B cell (primary cell): ENCODE measurements at regions not wholly inside any gene's neighbourhood (a gene's known extent, or its start where the extent isn't known, plus 50 kb on each side); places are given as distances from the start of the nearest gene placed in this dataset.
"Not testable (repeated sequence)": the region's sequence is repeated elsewhere in the genome, so short reads cannot be mapped to it uniquely, and the experiment has no call there.

ENCODE experiments used
- CTCF ChIP-seq: fragments of 200-600 bp; IDR thresholded peaks from one replicate; pipeline ENCODE4 v1.8.0; 2022; ENCODE audit warnings: antibody characterized with exemption, mild to moderate bottlenecking
- EZH2 ChIP-seq: IDR thresholded peaks from 2 replicates; pipeline ENCODE4 v1.6.1; 2012; ENCODE audit warnings: borderline replicate concordance, low read depth, mild to moderate bottlenecking, moderate library complexity, low read length; ENCODE audit not compliant: insufficient read depth, poor library complexity, severe bottlenecking

GRCh38 chr21:8777260-8777659 lies 1744.1 kb upstream of the TPTE start:
- not testable (repeated sequence) for TF ChIP-seq CTCF, EZH2
